GM19463 (cell line): ENCODE measurements at regions not wholly inside any gene's neighbourhood (a gene's known extent, or its start where the extent isn't known, plus 50 kb on each side); places are given as distances from the start of the nearest gene placed in this dataset.

Experiments
- ATAC-seq: cut with Tn5 transposase; IDR thresholded peaks from one replicate; pipeline ENCODE4 v1.9.1; 2021; ENCODE audit warnings: mild to moderate bottlenecking, moderate library complexity; ENCODE audit not compliant: unreplicated experiment

- ATAC-seq, result no peak
Observed at GRCh38 chr16:7021653-7022275, 310.9 kb upstream of the RBFOX1 start.

- ATAC-seq, result no peak
Observed at GRCh38 chr16:7017006-7017662, 315.5 kb upstream of the RBFOX1 start.

- no peak for ATAC-seq
Observed at GRCh38 chr16:7014756-7015155, 317.9 kb upstream of the RBFOX1 start.

GRCh38 chr16:7013990-7014389 lies 318.7 kb upstream of the RBFOX1 start:
- ATAC-seq, result no peak

- ATAC-seq, result no peak
Observed at GRCh38 chr16:7004266-7004665, 328.4 kb upstream of the RBFOX1 start.

- no peak for ATAC-seq
Observed at GRCh38 chr16:6993544-6993943, 339.1 kb upstream of the RBFOX1 start.

GRCh38 chr16:6988846-6989245 lies 343.8 kb upstream of the RBFOX1 start:
- no peak for ATAC-seq

- no peak for ATAC-seq
Observed at GRCh38 chr16:6977916-6978315, 354.7 kb upstream of the RBFOX1 start.

- no peak for ATAC-seq
Observed at GRCh38 chr16:6977291-6977690, 355.4 kb upstream of the RBFOX1 start.

- ATAC-seq, result no peak
Observed at GRCh38 chr16:6976716-6977115, 355.9 kb upstream of the RBFOX1 start.

GRCh38 chr16:6970171-6970857 lies 362.3 kb upstream of the RBFOX1 start:
- no peak for ATAC-seq

GRCh38 chr16:6969594-6969993 lies 363.1 kb upstream of the RBFOX1 start:
- no peak for ATAC-seq

GRCh38 chr16:6967796-6968320 lies 364.8 kb upstream of the RBFOX1 start:
- no peak for ATAC-seq

- no peak for ATAC-seq
Observed at GRCh38 chr16:6966925-6967324, 365.7 kb upstream of the RBFOX1 start.

- no peak for ATAC-seq
Observed at GRCh38 chr16:6964679-6965078, 368.0 kb upstream of the RBFOX1 start.

GRCh38 chr16:6961704-6962103 lies 370.9 kb upstream of the RBFOX1 start:
- no peak for ATAC-seq

GRCh38 chr16:6958184-6958583 lies 374.5 kb upstream of the RBFOX1 start:
- no peak for ATAC-seq

- no peak for ATAC-seq
Observed at GRCh38 chr16:6957681-6958080, 375.0 kb upstream of the RBFOX1 start.

- ATAC-seq, result no peak
Observed at GRCh38 chr16:6956511-6956910, 376.1 kb upstream of the RBFOX1 start.

GRCh38 chr16:6955303-6955702 lies 377.3 kb upstream of the RBFOX1 start:
- no peak for ATAC-seq

- ATAC-seq, result no peak
Observed at GRCh38 chr16:6949240-6949639, 383.4 kb upstream of the RBFOX1 start.

- no peak for ATAC-seq
Observed at GRCh38 chr16:6947291-6947690, 385.4 kb upstream of the RBFOX1 start.
